Hematopoietic multipotent progenitor cell (in vitro differentiated cells): ENCODE measurements at regions not wholly inside any gene's neighbourhood (a gene's known extent, or its start where the extent isn't known, plus 50 kb on each side); places are given as distances from the start of the nearest gene placed in this dataset.
"Not testable (repeated sequence)": the region's sequence is repeated elsewhere in the genome, so short reads cannot be mapped to it uniquely, and the experiment has no call there.

Experiments
- DNase-seq, 3 donors: peaks; one replicate each; pipeline ENCODE4 v3.0.0-alpha.2; 2011 to 2015; ENCODE audit warnings: low read depth in 2 of 3, low spot score in 2 of 3

DNA sequence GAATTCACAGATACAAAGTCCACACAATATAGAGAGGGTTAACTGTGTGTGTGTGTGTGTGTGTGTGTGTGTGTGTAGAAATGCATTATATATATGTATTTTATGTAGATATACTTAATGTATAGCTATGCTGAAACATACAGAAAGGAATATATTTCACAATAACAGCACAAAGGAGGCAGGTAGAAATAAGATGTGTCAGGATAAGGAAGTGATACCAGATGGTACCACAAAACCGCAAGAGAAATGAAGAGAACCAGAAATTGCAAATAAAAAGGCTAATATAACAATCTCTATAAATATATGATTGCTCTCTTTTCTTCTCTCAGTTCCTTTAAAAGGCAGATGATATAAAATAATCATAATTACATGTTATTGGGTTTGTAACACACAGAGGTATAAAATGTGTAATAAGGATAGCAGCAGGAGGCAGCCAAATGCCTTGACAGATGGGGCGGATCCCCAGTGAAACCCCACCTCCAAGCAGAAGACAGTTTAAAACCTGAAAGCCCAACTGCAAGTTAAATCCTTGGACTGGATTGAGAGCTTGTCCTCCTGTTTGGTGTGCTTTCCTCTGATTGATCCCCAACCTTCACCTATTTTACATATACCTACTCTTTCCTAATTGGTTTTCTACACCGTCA is 365.4 kb upstream of the C16orf82 start:
- DNase-seq, result no peak

DNA sequence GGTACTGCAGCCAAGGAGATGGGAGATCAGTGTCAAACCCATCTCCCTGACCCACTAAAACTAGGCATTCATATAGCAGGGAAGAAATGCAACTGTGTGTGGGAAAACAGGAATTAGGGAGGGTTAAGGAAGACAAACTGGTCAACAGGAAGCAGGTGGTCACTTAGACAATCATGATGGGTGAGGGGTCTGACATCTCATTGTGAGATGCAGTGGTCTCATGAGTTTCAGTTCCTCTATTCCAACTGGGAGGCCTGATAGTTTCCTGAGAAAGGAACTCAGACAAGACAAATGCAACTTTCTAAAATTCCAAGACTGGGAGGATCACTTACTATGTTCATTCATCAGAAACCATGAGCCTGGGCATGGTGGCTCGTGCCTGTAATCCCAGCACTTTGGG is 361.4 kb upstream of the C16orf82 start:
- no peak for DNase-seq

DNA sequence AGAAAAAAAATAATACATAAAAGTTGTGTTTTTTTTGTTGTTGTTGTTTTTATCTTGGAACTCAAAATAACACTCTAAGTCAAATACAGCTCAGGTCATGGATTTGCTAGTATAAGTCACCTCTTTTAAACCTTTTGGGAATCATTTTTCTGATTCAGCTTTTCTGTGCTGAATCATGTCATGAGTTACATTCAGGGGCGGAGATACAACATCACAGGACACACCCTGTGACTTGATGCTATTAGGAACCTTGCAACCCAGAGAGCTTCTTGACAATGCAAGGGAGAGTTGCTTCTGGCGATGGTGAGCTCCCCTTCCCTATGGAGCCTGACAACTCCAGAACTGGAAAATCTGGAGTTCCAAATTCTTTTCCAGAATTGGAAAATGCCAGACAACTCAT is 358.3 kb upstream of the C16orf82 start:
- no peak for DNase-seq

DNA sequence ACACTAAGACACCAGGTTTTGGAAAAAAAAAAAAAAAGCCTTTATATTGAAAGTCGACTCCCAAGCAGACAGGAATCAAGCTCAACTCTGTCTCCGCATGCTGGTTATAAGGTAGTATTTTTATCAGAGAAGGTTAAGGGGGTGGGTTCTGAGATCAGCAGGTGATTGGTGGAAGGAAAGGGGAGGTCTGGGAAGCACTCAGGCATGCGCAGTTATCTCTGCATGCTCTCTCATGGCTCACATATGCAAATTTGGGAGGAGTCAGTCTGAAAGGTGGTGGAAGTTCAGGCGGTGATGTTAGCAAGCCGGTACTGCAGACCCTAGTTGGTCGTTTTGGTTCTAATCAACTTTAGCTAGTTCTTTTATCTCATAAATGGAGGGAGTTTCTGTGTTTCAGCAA is 357.6 kb upstream of the C16orf82 start:
- no peak for DNase-seq

DNA sequence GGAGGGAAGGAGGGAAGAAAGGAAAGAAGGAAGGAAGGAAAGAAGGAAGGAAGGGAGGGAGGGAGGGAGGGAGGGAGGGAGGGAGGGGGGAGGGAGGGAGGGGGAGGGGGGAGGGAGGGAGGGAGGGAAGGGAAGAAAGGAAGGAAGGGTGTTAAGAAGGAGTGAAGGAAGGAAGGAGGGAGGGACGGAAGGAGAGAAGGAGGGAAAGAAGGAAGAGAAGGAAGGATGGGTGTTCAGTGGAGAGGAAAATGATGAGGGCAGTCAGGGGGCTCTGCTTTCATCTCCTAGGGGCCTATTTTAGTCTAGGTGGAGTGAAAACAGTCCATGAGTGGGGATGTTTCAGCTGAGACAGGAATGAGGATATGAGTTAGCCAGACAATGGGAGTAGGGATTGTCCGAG is 357.0 kb upstream of the C16orf82 start:
- no peak for DNase-seq

DNA sequence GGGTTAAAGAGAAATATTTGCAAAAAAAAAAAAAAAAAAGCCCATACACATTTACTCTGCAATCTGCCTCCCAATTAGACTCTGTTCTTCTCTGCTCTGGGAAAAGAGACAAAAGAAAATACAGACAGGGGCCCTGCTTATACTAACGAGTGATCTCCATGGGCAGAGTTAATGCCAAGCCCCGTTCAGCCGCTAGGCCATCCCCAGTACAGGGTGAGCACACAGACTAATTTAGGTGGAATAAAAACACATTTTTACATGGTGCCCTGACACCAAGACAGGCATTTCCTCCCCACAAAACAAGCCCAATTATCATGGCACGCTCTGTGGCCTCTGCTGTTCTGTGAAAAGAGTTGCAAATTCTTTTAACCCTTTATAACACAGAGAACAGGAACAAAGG is 356.3 kb upstream of the C16orf82 start:
- no peak for DNase-seq

DNA sequence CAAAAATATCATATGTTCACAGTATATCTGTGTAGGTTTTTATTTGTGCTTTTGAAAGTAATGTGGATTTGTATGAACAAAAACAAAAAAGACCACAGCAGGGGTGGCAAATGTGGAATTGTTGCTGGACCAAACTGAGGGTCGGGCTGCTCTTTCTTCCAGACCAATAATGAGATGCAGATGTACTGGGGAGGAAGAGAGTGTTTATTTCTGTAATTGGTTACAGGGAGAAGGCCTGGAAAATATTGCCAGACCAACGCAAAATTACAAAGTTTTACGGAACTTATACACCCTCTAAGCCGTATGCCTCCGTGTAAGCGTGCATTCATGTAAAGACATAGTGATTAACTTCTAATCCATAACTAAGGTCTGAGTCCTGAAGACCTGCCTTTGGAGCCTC is 353.9 kb upstream of the C16orf82 start:
- no peak for DNase-seq

DNA sequence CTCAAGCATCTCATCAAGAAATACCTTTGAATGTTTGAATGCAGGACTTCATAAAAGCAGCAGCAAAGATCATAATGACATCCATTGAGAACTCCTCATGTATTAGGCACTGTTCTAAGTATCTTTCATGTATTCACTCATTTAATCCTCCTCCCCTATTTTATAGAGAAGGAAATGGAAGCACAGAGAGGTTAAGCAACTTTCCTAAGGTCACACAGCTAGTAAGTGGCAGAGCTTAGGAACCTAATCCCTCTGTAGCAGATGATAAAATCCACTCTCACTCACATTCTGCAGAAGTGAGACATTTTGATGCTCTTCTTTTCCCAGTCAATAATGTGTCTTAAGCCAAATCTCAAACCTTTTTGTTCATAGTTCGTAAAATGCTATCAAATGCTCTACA is 350.8 kb upstream of the C16orf82 start:
- DNase-seq, result no peak

DNA sequence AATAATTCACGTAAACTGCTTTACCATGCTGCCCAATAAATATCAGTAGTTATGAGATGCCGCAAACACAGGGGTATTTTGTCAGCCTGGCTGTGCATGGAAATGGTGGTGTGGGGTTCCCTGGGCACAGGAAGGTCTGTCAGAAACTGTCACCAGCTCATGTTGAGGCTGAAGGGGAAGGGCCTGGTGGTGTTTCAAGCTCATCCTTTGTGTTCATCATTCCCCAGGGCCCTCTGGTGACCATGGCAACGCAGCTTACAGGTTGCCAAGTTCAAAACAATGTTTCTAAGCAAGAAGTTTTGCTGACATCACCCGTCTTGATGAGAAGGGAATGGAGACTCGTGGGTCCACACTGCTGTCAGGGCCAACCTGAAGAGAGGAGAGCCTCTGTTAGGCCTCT is 348.9 kb upstream of the C16orf82 start:
- no peak for DNase-seq

DNA sequence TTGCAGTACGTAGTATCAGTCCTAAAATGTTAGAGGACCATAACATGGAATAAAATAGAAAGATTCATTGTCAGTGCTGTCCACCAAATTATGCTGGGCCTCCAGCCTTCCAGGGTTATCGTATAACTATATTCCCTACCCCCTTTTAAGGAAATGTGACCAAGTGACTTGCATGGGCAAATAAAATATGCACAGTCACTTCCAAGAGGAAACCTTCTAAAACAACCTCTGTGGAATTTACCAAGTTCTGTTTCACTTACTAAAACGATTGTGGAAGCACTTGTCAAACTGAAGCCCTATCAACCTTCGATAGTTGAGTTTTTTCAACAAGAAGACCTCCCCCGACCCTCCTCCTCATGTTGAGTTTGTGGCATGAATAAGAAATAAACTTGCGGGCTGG is 345.4 kb upstream of the C16orf82 start:
- no peak for DNase-seq

DNA sequence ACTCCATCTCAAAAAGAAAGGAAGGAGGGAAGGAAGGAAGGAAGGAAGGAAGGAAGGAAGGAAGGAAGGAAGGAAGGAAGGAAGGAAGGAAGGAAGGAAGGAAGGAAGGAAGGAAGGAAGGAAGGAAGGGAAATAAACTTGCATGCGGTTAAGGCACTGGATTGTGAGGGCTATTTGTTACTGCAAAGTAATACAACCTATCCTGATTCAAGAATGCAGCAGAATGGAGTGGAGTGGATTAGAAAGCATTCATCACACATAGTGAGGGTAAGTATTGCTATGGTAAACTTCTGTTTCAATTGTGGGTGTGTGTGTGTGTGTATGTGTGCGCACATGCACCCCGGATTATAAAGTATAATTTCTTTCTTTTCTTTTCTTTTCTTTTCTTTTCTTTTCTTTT is 344.8 kb upstream of the C16orf82 start:
- not testable (repeated sequence) for DNase-seq

DNA sequence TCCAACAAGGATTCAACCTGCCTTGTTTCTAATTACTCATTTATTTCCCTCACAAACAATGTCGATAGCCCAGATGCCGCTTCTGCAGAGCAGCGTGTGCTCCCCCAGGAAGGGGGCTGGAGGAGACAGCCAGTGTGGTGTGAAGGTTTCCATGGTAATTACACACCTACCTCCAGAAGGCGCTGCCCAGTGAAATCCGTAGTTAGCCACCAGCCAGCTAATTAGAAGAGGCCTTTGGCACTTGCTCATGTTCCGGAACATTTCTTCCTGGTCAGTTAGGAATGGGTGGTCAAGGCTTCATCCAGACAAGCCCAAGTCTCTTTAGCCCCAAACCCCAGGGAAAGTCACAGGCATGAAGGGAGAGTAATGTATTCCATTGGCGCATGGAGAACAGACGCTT is 342.5 kb upstream of the C16orf82 start:
- no peak for DNase-seq

DNA sequence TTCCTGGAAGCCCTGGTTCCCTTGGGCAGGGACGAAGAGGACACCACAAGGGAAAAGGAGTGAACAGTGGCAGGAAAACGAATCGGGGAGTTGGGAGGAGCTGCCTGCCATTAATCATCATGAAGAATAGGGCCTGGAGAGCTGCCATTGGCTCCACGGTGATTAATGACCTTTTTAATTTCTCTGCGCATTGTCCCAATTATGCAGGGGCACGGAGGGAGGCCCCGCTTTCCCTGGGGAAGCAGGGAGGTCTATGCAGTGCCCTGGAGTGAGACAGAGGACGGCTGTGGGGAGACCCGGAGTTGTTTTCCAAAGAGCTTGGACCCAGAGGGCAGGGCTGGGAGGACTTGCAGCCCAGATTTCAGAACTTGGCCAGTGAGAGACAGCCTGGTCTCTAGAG is 338.9 kb upstream of the C16orf82 start:
- DNase-seq, result no peak

DNA sequence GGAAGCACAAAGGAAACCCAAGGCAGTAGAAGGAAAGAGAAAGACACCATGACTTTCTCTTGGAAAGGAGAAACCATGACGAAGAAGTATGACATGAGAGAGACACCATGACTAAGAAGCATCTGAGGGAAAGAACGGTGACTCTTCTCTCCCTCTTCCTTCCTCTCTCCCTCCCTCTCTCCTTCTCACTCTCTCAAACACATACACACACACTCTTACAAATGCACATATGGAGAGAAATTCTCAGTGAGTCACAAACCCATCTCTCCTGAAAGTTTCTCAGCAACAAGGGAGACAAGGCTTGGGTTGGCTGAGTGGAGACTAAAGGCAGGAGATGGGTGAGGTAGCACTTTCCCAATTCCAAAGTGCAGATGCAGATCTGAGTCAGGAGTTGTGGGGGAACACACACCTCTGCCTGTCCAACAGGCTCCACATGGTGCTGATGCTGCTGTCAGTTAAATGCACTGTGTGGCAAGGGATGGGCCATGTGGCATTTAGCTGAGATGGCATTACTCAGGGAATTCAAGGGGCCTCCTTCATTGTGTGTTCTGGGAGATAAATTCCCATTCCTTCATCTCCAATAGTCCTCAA is 336.7 kb upstream of the C16orf82 start:
- DNase-seq, result no peak

DNA sequence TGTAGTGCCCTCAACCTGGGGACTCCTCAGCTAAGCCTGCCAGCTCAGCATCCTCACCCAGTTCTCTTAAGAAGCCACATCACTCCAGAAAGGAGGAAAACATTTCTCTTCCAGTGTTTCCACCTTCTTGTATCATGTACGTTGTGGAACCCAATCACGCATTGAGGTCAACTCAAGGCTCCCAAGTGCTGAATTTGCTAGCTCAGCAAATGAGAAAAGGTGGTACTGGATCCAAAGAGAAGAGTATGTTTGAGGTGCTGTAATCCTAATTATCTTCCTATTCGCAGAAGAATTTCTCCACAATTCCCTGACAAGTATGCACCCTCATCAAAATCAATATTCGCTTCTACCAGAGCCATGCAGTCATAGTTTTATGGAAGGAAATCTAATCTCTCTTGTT is 335.0 kb upstream of the C16orf82 start:
- no peak for DNase-seq

DNA sequence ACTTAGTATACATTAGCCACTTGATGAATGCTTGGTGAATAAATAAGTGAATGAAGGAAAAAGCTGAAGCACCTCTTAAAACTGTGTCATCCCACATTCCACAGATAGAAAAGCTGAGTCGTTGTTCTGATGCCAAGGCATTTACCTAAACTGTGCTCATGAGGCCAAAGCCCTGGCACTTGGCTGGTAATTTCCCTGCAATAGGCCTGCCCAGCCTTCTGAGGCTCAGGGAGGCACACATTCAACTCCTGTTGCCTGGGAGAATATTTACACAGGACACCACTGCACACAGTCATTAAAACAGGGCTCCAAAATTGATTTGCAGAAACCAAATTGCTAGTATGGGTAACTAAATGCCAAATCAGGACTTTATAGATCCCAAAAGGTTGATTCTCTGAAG is 333.0 kb upstream of the C16orf82 start:
- no peak for DNase-seq

DNA sequence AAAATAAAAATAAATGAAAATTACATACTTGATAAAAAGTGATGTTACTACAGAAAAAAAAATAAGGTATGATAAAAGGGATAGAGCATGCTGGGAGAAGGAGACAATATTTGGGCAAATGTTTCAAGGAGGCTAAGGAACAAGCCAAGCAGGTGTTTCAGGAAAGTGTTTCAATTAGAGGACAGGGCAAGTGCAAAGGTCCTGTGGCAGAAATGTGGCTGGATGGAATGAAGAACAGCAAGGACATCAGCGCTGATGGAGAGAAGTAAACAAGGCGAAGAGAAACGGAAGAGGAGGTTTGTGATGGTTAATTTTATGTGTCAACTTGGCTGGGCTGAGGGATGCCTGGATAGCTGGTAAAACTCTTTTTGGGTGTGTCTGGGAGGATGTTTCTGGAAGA is 331.2 kb upstream of the C16orf82 start:
- DNase-seq, result no peak

DNA sequence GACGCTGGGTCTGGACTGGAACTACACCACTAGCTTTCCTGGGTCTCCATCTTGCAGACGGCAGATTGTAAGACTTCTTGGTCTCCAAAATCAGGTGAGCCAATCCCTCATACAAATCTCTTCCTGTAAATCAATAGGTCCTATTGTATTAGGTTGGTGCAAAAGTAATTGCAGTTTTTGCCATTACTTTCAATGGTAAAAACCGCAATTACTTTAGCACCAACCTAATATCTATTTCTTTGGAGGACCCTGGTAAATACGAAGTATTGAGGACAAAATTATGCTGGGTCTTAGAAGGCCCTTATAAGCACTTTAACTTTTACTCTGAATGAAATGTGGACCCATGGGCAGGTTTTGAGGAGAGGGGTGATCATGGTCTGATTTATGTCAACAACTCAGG is 330.6 kb upstream of the C16orf82 start:
- no peak for DNase-seq

DNA sequence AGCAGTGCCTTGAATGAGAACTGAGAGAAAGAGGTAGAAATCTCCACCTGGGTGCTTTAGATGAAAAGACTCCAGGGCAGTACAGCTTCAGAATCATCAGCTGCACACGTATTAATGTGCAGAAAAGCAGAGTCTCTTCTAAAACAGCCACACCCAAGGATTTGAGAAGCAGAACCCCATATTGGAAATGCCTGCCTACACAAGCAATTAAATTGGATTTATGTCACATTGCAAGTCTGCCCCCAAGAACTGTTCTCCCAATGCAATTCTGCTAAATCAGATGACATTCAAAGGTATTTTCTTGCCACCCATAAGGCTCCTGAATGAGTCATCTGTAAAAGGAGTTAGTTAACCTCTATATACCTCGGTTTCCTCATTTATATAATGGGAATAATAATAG is 326.0 kb upstream of the C16orf82 start:
- no peak for DNase-seq

DNA sequence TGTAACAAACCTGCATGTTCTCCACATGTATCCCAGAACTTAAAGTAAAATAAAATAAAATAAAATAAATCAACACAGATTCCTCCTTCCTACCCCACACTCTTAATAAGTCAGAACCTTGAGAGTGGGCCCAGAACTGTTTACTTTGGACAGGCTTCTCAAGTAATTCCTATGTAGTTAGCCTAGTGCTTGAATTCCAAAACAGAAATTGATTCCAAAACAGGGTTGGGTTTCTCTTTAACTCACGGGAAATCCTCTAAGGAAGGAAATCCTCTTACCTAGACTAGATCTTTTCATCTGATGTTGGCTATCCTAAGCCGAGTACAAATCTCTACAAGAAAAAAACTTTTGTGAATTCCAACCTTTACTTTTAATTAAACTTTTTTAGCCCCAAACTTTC is 324.7 kb upstream of the C16orf82 start:
- DNase-seq, result no peak

DNA sequence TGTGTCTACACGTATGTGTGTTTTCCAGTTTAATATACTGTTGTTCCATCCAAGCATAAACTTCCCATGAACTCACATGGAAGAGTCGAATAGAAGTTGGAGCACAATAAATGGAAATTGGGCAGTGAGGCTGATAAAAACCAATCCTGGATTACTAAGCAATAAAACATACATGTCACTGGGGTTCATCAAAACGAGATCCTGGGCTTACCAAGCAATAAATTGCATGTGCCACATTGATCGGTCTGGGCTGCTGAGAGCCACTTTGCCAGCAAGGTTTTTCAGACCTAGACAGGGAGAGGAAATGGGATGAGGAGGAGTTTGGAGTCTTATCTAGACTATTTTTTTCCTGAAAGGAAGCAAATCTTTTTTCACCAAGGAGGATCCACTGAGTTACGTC is 322.3 kb upstream of the C16orf82 start:
- DNase-seq, result no peak

DNA sequence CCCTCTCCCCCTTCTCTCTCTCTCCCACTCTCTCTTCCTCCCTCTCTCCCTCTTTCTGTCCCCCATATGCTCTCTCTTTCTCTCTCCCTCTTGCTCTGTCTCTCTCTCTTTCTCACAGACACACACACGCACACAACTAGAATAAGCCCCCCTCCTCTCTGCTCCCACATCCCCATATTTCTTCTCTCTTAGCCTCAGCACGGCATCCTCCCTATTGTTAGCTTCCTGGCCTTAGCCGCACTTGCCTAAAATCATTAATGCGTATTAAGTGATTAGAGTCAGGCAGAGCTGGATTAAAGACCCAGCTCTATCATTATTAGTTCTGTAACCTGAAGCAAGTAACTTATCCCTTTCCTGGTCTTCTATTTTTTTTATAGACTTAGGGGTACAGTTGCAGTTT is 319.0 kb upstream of the C16orf82 start:
- DNase-seq, result no peak

DNA sequence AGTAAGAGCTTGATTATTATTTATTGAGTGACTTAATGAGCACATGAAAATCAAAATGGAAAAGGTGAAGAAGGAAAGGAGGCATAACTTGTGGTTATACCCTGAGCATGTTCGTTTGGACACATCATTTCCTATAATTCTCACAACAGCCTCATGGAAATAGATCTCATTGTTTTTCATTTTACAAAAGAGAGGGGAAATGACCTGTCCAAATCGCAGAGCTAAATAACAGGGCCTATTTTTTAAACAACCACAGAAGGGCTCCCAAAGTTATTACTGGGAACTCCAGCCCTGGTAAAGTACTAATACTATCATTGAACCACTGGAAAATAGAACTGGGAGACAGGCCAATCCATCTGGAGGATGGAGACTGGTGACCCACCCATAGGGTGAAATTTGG is 317.7 kb upstream of the C16orf82 start:
- DNase-seq, result no peak
